ENCODE measurements at regions not wholly inside any gene's neighbourhood (a gene's known extent, or its start where the extent isn't known, plus 50 kb on each side); places are given as distances from the start of the nearest gene placed in this dataset.

GRCh38 chr7:86964973-86965726 is 94.3 kb downstream of the ELAPOR2 start:
- in situ Hi-C loops (cut with MboI; ENCODE audit: low pct_ligation_motif_present in 1 of 4, low pct_unique_long_range_greater_than_20kb in 1 of 4, low sequenced_read_pairs in 3 of 4) = no loop called here

DNA sequence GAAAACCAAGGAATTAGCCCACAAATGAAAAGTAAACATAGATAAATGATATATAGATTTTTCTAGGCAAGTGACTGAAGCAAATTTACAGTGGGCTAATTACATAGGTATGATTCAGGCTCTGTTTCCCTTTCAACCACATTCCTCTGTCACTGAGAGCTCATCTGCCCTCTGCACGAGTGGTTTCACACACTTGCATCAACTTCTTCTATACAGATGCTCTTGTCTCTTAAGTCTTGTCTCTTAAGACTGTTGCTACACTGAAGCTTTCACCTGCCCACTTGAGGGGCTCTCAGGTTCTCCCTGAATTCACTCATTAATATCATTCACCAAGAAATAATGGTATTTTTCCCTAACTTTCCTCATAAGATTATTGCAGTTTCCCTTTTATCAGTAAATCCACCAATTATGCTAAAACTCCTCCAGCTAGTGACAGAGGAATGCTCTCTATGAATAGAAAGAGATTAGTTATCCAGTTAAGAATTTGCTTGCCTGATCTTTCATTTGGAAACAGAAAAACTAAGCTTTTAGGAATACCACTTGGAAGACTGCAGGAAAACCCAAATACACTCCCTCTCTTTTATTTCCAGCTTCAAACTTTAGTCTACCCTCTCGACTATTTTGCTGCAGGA is 95.7 kb downstream of the ELAPOR2 start:
- no peak for TF ChIP-seq CTCF (IDR thresholded peaks at IDR 0.05)
- no peak for TF ChIP-seq POLR2AphosphoS5 (IDR thresholded peaks at IDR 0.05)
- Histone ChIP-seq H3K4me1 (peaks cover 0 to 20% (median 14%) of the 10 kb centered on the region in 4 donors), H3K9me3 (peaks cover 0 to 3% of the 10 kb centered on the region in 2 donors), H3K36me3 (no peaks in the 10 kb centered on the region), H3K27ac (no peak overlapping the region), H3K27me3 (no peaks in the 10 kb centered on the region), H3K4me3 (no peak overlapping the region)
- in situ Hi-C loops (cut with MboI; ENCODE audit: low pct_ligation_motif_present in 1 of 4, low pct_unique_long_range_greater_than_20kb in 1 of 4, low sequenced_read_pairs in 3 of 4) (no loop called here), intact Hi-C loops (cut with DNase I; ENCODE audit: low total_unique reads) (no loop called here)
- no peak for DNase-seq
- WGBS, 2 donors (ENCODE audit: low coverage in 1 of 2) = 68 to 75% methylated on average over 1 to 2 of the region's 2 CpGs

More at GRCh38 chr7:86964973-86965726, 94.3 kb downstream of the ELAPOR2 start:
- intact Hi-C loops (cut with DNase I; ENCODE audit: low total_unique reads) = no loop called here
- H3K4me3 ChIP-seq = no peak overlapping the region
- no peak overlapping the region for H3K27ac ChIP-seq
- no peaks in the 10 kb centered on the region for H3K27me3 ChIP-seq
- TF ChIP-seq POLR2A (IDR thresholded peaks at IDR 0.05) (no peak), CTCF (IDR thresholded peaks at IDR 0.05) (no peak), EP300 (IDR thresholded peaks at IDR 0.05; ENCODE audit: low read depth) (no peak), POLR2AphosphoS5 (IDR thresholded peaks at IDR 0.05) (no peak)
- no peaks in the 10 kb centered on the region for H3K9me3 ChIP-seq
- H3K4me1 ChIP-seq = peaks cover 0 to 28% (median 15%) of the 10 kb centered on the region in 4 donors
- H3K36me3 ChIP-seq = no peaks in the 10 kb centered on the region
- 67 to 78% methylated on average over 4 of the region's 4 CpGs for WGBS, 2 donors (ENCODE audit: low coverage in 1 of 2)
- no peak for DNase-seq

- 85 to 91% methylated on average over 3 of the region's 3 CpGs for WGBS, 2 donors (ENCODE audit: low coverage in 1 of 2)
- TF ChIP-seq POLR2A (IDR thresholded peaks at IDR 0.05) = no peak
- TF ChIP-seq CTCF (IDR thresholded peaks at IDR 0.05) = no peak
- no peak for TF ChIP-seq EP300 (IDR thresholded peaks at IDR 0.05; ENCODE audit: low read depth)
- TF ChIP-seq POLR2AphosphoS5 (IDR thresholded peaks at IDR 0.05) = no peak
- no peak for DNase-seq
- in situ Hi-C loops (cut with MboI; ENCODE audit: low pct_ligation_motif_present in 1 of 4, low pct_unique_long_range_greater_than_20kb in 1 of 4, low sequenced_read_pairs in 3 of 4) = no loop called here
- H3K27me3 ChIP-seq = no peaks in the 10 kb centered on the region
- H3K27ac ChIP-seq = no peak overlapping the region
- H3K36me3 ChIP-seq = no peaks in the 10 kb centered on the region
- H3K4me3 ChIP-seq = no peak overlapping the region
- peaks cover 0 to 3% of the 10 kb centered on the region in 2 donors for H3K9me3 ChIP-seq
- peaks cover 0 to 10% (median 4%) of the 10 kb centered on the region in 4 donors for H3K4me1 ChIP-seq
- intact Hi-C loops (cut with DNase I; ENCODE audit: low total_unique reads) = no loop called here
Measured at GRCh38 chr7:86962623-86963022, 96.8 kb downstream of the ELAPOR2 start.

- intact Hi-C loops (cut with DNase I; ENCODE audit: low total_unique reads) = no loop called here
- Histone ChIP-seq H3K4me1 (peaks cover 0 to under 1% (median 0%) of the 10 kb centered on the region in 4 donors), H3K36me3 (no peaks in the 10 kb centered on the region), H3K27ac (no peak overlapping the region), H3K9me3 (peaks cover 0 to 3% of the 10 kb centered on the region in 2 donors), H3K4me3 (no peak overlapping the region), H3K27me3 (no peaks in the 10 kb centered on the region)
- TF ChIP-seq POLR2A (IDR thresholded peaks at IDR 0.05) = no peak
- TF ChIP-seq EP300 (IDR thresholded peaks at IDR 0.05; ENCODE audit: low read depth) = no peak
- no peak for TF ChIP-seq POLR2AphosphoS5 (IDR thresholded peaks at IDR 0.05)
- TF ChIP-seq CTCF (IDR thresholded peaks at IDR 0.05) = no peak
- WGBS, 2 donors (ENCODE audit: low coverage in 1 of 2) = 70 to 84% methylated on average over 1 of the region's 1 CpG
- in situ Hi-C loops (cut with MboI; ENCODE audit: low pct_ligation_motif_present in 1 of 4, low pct_unique_long_range_greater_than_20kb in 1 of 4, low sequenced_read_pairs in 3 of 4) = no loop called here
- DNase-seq = no peak
Measured at GRCh38 chr7:86961686-86962085, 97.8 kb downstream of the ELAPOR2 start.

Measured in transverse colon (tissue), 4 donors.